NB4 (cell line): ENCODE measurements at regions not wholly inside any gene's neighbourhood (a gene's known extent, or its start where the extent isn't known, plus 50 kb on each side); places are given as distances from the start of the nearest gene placed in this dataset.

Source experiments
- DNase-seq: peaks from one replicate; pipeline ENCODE4 v3.0.0; 2010; ENCODE audit warnings: low read depth
- H3K4me3 ChIP-seq: one replicate; pipeline ENCODE4 v1.5.1; 2011; ENCODE audit warnings: mild to moderate bottlenecking, low read depth, low read length, moderate library complexity
- CTCF ChIP-seq: IDR thresholded peaks from one replicate; pipeline ENCODE4 v1.5.1; 2012; ENCODE audit warnings: low read depth, low read length
- MAX ChIP-seq: IDR thresholded peaks from 2 replicates; pipeline ENCODE4 v1.6.1; 2011; ENCODE audit warnings: low read depth, low read length
- MYC ChIP-seq: IDR thresholded peaks from 2 replicates; pipeline ENCODE4 v1.6.1; 2011; ENCODE audit warnings: low read depth, low read length
- POLR2A ChIP-seq: IDR thresholded peaks from 2 replicates; pipeline ENCODE4 v1.6.1; 2011; ENCODE audit warnings: mild to moderate bottlenecking; ENCODE audit not compliant: insufficient read length; ENCODE audit errors: extremely low read depth

- no peak for DNase-seq
- H3K4me3 ChIP-seq: no peak overlapping the region
- no peak for TF ChIP-seq CTCF
- no peak for TF ChIP-seq MYC
- no peak for TF ChIP-seq MAX
- no peak for TF ChIP-seq POLR2A
Observed at GRCh38 chr5:54638106-54638505, 120.5 kb downstream of the SNX18 start.

GRCh38 chr5:54637654-54638053 is 120.1 kb downstream of the SNX18 start:
- TF ChIP-seq MYC: no peak
- no peak for TF ChIP-seq POLR2A
- TF ChIP-seq MAX: no peak
- no peak for TF ChIP-seq CTCF
- no peak overlapping the region for H3K4me3 ChIP-seq
- no peak for DNase-seq

GRCh38 chr5:54634089-54634488 is 116.5 kb downstream of the SNX18 start:
- DNase-seq: no peak
- H3K4me3 ChIP-seq: no peak overlapping the region

GRCh38 chr5:54632131-54632701 is 114.7 kb downstream of the SNX18 start:
- no peak for TF ChIP-seq CTCF
- TF ChIP-seq MYC: no peak
- TF ChIP-seq POLR2A: no peak
- TF ChIP-seq MAX: no peak
- H3K4me3 ChIP-seq: no peak overlapping the region
- DNase-seq: no peak

More at GRCh38 chr5:54634089-54634488, 116.5 kb downstream of the SNX18 start:
- TF ChIP-seq POLR2A: no peak
- TF ChIP-seq MYC: no peak
- TF ChIP-seq CTCF: no peak
- TF ChIP-seq MAX: no peak

GRCh38 chr5:54630738-54631359 is 113.3 kb downstream of the SNX18 start:
- no peak for DNase-seq
- no peak for TF ChIP-seq CTCF
- TF ChIP-seq MYC: no peak
- no peak for TF ChIP-seq MAX
- no peak for TF ChIP-seq POLR2A

More at GRCh38 chr5:54630738-54631359, 113.3 kb downstream of the SNX18 start:
- H3K4me3 ChIP-seq: no peak overlapping the region
